ENCODE measurements at regions not wholly inside any gene's neighbourhood (a gene's known extent, or its start where the extent isn't known, plus 50 kb on each side); places are given as distances from the start of the nearest gene placed in this dataset.

- TF ChIP-seq ZNF274 (IDR thresholded peaks at IDR 0.05; ENCODE audit: low read depth, low read length) (no peak), SUZ12 (IDR thresholded peaks at IDR 0.05; ENCODE audit: extremely low read depth, insufficient read depth, insufficient read length) (no peak)
Measured at GRCh38 chr17:53949473-53950090, 126.9 kb downstream of the KIF2B start.
